Right ventricle myocardium inferior (tissue), 1 donor: ENCODE measurements at regions not wholly inside any gene's neighbourhood (a gene's known extent, or its start where the extent isn't known, plus 50 kb on each side); places are given as distances from the start of the nearest gene placed in this dataset.

ENCODE experiments used
- ATAC-seq: fragments of 200-7000 bp; cut with Tn5 transposase; one replicate; pipeline ENCODE4 v1.9.1; 2020; ENCODE audit warnings: mild to moderate bottlenecking, moderate library complexity
- DNase-seq: peaks from one replicate; pipeline ENCODE4 v3.0.0; 2021; ENCODE audit errors: missing footprints
- intact Hi-C: fragments of 100-400 bp; cut with DNase I; formaldehyde crosslinking; loops from one replicate; pipeline ENCODE4 v1.11.0; 2022
- donor health status: DM: no; HTN: yes; CAD: no; lungs with severe emphysema.

GRCh38 chr2:71277536-71278103 is 50.7 kb upstream of the PAIP2B start:
- intact Hi-C loops, result loop anchor here (1.0 to 5.0 kb wide), 3 partner anchors 35 to 53 kb away; partner anchors contain the start of genes PAIP2B and ZNF638
- DNase-seq, result peak; percentile 79
- peak; percentile 79 for ATAC-seq

- no peak for ATAC-seq
- intact Hi-C loops, result loop anchor here (1.0 to 5.0 kb wide), 3 partner anchors 35 to 54 kb away; partner anchors contain the start of genes PAIP2B and ZNF638
- no peak for DNase-seq
Observed at GRCh38 chr2:71277147-71277475, 50.2 kb upstream of the PAIP2B start.

GRCh38 chr2:71276311-71277146 is 49.6 kb upstream of the PAIP2B start:
- intact Hi-C loops, result loop anchor here (1.0 to 5.0 kb wide), 3 partner anchors 34 to 54 kb away; partner anchors contain the start of genes PAIP2B and ZNF638
- peak; percentile 98 for ATAC-seq
- peak; percentile 96 for DNase-seq
